Mesenchymal stem cell (in vitro differentiated cells and primary cell): ENCODE measurements at regions not wholly inside any gene's neighbourhood (a gene's known extent, or its start where the extent isn't known, plus 50 kb on each side); places are given as distances from the start of the nearest gene placed in this dataset.
"Not testable (repeated sequence)": the region's sequence is repeated elsewhere in the genome, so short reads cannot be mapped to it uniquely, and the experiment has no call there.

Experiments used
- DNase-seq: peaks from one replicate; pipeline ENCODE4 v3.0.0-alpha.2; 2013
- H2AFZ ChIP-seq: one replicate; pipeline ENCODE4 v1.6.1; 2013; ENCODE audit warnings: low read depth, mild to moderate bottlenecking, control low read depth, inconsistent platforms, low read length, moderate library complexity
- H2AK5ac ChIP-seq: 2 replicates; pipeline ENCODE4 v1.6.1; 2013; ENCODE audit warnings: low read length, moderate library complexity, mild to moderate bottlenecking, inconsistent platforms; ENCODE audit not compliant: severe bottlenecking
- H2BK120ac ChIP-seq: one replicate; pipeline ENCODE4 v1.6.1; 2013; ENCODE audit warnings: low read depth, mild to moderate bottlenecking, inconsistent platforms, low read length, moderate library complexity
- H2BK12ac ChIP-seq, 2 experiments: one replicate each; pipeline ENCODE4 v1.6.1; 2013; ENCODE audit warnings: inconsistent platforms in 2 of 2, low read length in 2 of 2, mild to moderate bottlenecking in 2 of 2, moderate library complexity in 2 of 2, control low read depth in 1 of 2
- H2BK15ac ChIP-seq: one replicate; pipeline ENCODE4 v1.6.1; 2013; ENCODE audit warnings: mild to moderate bottlenecking, low read depth, inconsistent platforms; ENCODE audit not compliant: poor library complexity, severe bottlenecking
- H2BK5ac ChIP-seq: 2 replicates; pipeline ENCODE4 v1.6.1; 2013; ENCODE audit warnings: low read depth, mild to moderate bottlenecking, low read length, control low read depth, inconsistent platforms; ENCODE audit not compliant: poor library complexity, severe bottlenecking
- H3K14ac ChIP-seq, 2 experiments: one replicate each; pipeline ENCODE4 v1.6.1; 2013; ENCODE audit warnings: inconsistent platforms in 2 of 2, low read length in 2 of 2, control low read depth in 1 of 2, mild to moderate bottlenecking in 1 of 2, moderate library complexity in 1 of 2
- H3K18ac ChIP-seq, 2 experiments: one replicate each; pipeline ENCODE4 v1.6.1; 2013; ENCODE audit warnings: inconsistent platforms in 2 of 2, low read length in 2 of 2, control low read depth in 1 of 2, low read depth in 1 of 2, mild to moderate bottlenecking in 1 of 2
- H3K23ac ChIP-seq, 2 experiments: one replicate each; pipeline ENCODE4 v1.6.1; 2013; ENCODE audit warnings: inconsistent platforms in 2 of 2, low read length in 2 of 2, mild to moderate bottlenecking in 2 of 2, moderate library complexity in 2 of 2, control low read depth in 1 of 2
- H3K27ac ChIP-seq: 2 replicates; pipeline ENCODE4 v1.5.1; 2013; ENCODE audit warnings: mild to moderate bottlenecking, moderate library complexity, low read length, control low read depth, inconsistent platforms; ENCODE audit not compliant: poor library complexity, severe bottlenecking
- H3K27me3 ChIP-seq, 2 experiments: 2 replicates each; pipeline versions ENCODE4 v1.6.1 to v1.7.0; 2013; ENCODE audit warnings: low read length in 2 of 2, mild to moderate bottlenecking in 2 of 2, moderate library complexity in 2 of 2, control low read depth in 1 of 2, inconsistent platforms in 1 of 2; ENCODE audit not compliant: control insufficient read depth in 1 of 2, insufficient read depth in 1 of 2
- H3K36me3 ChIP-seq, 2 experiments: 2 replicates each; pipeline versions ENCODE4 v1.6.1 to v1.7.0; 2013; ENCODE audit warnings: low read length in 2 of 2, control low read depth in 1 of 2, inconsistent platforms in 1 of 2, low read depth in 1 of 2, mild to moderate bottlenecking in 1 of 2; ENCODE audit not compliant: insufficient read depth in 2 of 2, control insufficient read depth in 1 of 2
- H3K4ac ChIP-seq, 2 experiments: one replicate each; pipeline ENCODE4 v1.6.1; 2013; ENCODE audit warnings: inconsistent platforms in 2 of 2, low read length in 2 of 2, mild to moderate bottlenecking in 2 of 2, moderate library complexity in 2 of 2, control low read depth in 1 of 2, low read depth in 1 of 2
- H3K4me1 ChIP-seq: 2 replicates; pipeline ENCODE4 v1.6.1; 2013; ENCODE audit warnings: low read depth, low read length, control low read depth; ENCODE audit not compliant: control insufficient read depth, insufficient read depth
- H3K4me2 ChIP-seq: 2 replicates; pipeline ENCODE4 v1.6.1; 2013; ENCODE audit warnings: low read length, mild to moderate bottlenecking, inconsistent platforms; ENCODE audit not compliant: poor library complexity, severe bottlenecking
- H3K4me3 ChIP-seq, 2 experiments: 2 replicates each; pipeline versions ENCODE4 v1.5.1 to v1.7.0; 2013; ENCODE audit warnings: low read length in 2 of 2, mild to moderate bottlenecking in 2 of 2, control low read depth in 1 of 2, low read depth in 1 of 2; ENCODE audit not compliant: insufficient read depth in 1 of 2
- H3K79me1 ChIP-seq: replicated peaks from 2 replicates; pipeline ENCODE4 v1.6.1; 2013; ENCODE audit warnings: mild to moderate bottlenecking, control low read depth, low read length, inconsistent platforms; ENCODE audit not compliant: poor library complexity, severe bottlenecking
- H3K9ac ChIP-seq: 2 replicates; pipeline ENCODE4 v1.7.0; 2013; ENCODE audit warnings: mild to moderate bottlenecking, low read length, moderate library complexity
- H3K9me3 ChIP-seq: 2 replicates; pipeline ENCODE4 v1.7.0; 2013; ENCODE audit warnings: mild to moderate bottlenecking, low read length; ENCODE audit not compliant: control insufficient read depth
- H4K8ac ChIP-seq: one replicate; pipeline ENCODE4 v1.6.1; 2013; ENCODE audit warnings: inconsistent platforms, mild to moderate bottlenecking, low read length, moderate library complexity
- H4K91ac ChIP-seq: one replicate; pipeline ENCODE4 v1.6.1; 2013; ENCODE audit warnings: mild to moderate bottlenecking, low read length, inconsistent platforms
- WGBS: methylation state at CpG from one replicate; pipeline ENCODE4 v1.1.7; 2013; ENCODE audit warnings: mixed read lengths; 5-methylcytosine and 5-hydroxymethylcytosine counted together

GRCh38 chr7:106713452-106713851 lies 52.5 kb upstream of the CCDC71L start:
- not testable (repeated sequence) for H2BK5ac ChIP-seq, H2AFZ ChIP-seq, H3K79me1 ChIP-seq, H3K18ac ChIP-seq, H3K27me3 ChIP-seq, H3K4ac ChIP-seq, H2AK5ac ChIP-seq, H2BK15ac ChIP-seq, H3K9me3 ChIP-seq, H2BK12ac ChIP-seq, H3K23ac ChIP-seq, H3K4me3 ChIP-seq, H3K9ac ChIP-seq, H3K4me2 ChIP-seq, DNase-seq, H3K14ac ChIP-seq, H3K27ac ChIP-seq, H3K4me1 ChIP-seq, H2BK120ac ChIP-seq, H4K8ac ChIP-seq, H3K36me3 ChIP-seq, H4K91ac ChIP-seq
- WGBS: no CpG with 5 or more reads among the region's 1 CpG

DNA sequence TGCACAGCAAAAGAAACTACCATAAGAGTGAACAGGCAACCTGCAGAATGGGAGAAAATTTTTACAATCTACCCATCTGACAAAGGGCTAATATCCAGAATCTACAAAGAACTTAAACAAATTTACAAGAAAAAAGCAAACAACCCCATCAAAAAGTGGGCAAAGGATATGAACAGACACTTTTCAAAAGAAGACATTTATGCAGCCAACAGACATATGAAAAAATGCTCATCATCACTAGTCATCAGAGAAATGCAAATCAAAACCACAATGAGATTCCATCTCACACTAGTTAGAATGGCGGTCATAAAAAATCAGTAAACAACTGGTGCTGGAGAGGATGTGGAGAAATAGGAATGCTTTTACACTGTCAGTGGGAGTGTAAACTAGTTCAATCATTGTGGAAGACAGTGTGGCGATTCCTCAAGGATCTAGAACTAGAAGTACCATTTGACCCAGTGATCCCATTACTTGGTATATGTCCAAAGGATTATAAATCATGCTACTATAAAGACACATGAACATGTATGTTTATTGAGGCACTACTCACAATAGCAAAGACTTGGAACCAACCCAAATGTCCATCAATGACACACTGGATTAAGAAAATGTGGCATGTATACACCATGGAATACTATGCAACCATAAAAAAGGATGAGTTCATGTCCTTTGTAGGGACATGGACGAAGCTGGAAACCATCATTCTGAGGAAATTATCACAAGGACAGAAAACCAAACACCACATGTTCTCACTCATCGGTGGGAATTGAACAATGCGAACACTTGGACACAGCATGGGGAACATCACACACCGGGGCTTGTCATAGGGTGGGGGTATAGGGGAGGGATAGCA lies 53.9 kb upstream of the CCDC71L start:
- not testable (repeated sequence) for H3K9ac ChIP-seq, H2BK12ac ChIP-seq, H3K27ac ChIP-seq, H3K4me3 ChIP-seq, H3K4ac ChIP-seq, H3K79me1 ChIP-seq, H2BK5ac ChIP-seq, H2BK120ac ChIP-seq, H3K18ac ChIP-seq, H2BK15ac ChIP-seq, H3K27me3 ChIP-seq, H3K4me1 ChIP-seq, H3K4me2 ChIP-seq, H4K91ac ChIP-seq, H3K36me3 ChIP-seq, H3K14ac ChIP-seq, H2AFZ ChIP-seq, H2AK5ac ChIP-seq, H3K9me3 ChIP-seq, H4K8ac ChIP-seq, H3K23ac ChIP-seq
- peak; percentile 74 for DNase-seq
- 33% methylated on average over 1 of the region's 6 CpGs for WGBS

DNA sequence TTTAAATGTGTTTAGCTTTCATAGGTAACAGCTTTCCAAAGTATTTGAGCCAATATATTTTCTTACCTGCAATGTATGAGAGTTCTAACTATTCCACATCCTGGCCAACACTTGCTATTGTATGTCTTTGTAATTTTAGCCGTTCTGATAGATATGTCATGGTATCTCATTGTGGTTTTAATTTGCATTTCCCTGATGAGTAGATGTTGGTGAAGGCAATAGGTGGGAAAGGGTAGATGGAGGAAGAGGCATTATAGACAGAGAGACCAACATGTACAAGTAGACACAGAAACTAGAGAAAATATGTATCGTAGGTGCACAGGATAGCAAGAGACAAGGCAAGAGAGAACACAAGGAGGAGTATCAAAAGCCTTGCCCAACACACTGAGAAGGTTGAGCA lies 54.8 kb upstream of the CCDC71L start:
- no peak overlapping the region for H3K14ac ChIP-seq
- H3K9me3 ChIP-seq: peaks cover 4% of the 10 kb centered on the region
- no peaks in the 10 kb centered on the region for H3K36me3 ChIP-seq
- no peaks in the 10 kb centered on the region for H3K4me1 ChIP-seq
- H2AK5ac ChIP-seq: no peak overlapping the region
- H3K18ac ChIP-seq: no peak overlapping the region
- H2BK12ac ChIP-seq: no peak overlapping the region
- H2BK5ac ChIP-seq: no peak overlapping the region
- H3K79me1 ChIP-seq: no peaks in the 10 kb centered on the region
- no peak overlapping the region for H3K27ac ChIP-seq
- H3K23ac ChIP-seq: no peak overlapping the region
- no peak overlapping the region for H4K8ac ChIP-seq
- H3K4me3 ChIP-seq: no peak overlapping the region
- no peak overlapping the region for H4K91ac ChIP-seq
- no peak overlapping the region for H2AFZ ChIP-seq
- no peak overlapping the region for H2BK15ac ChIP-seq
- WGBS: 100% methylated on average over 2 of the region's 2 CpGs
- no peaks in the 10 kb centered on the region for H3K27me3 ChIP-seq
- DNase-seq: no peak
- no peak overlapping the region for H3K4ac ChIP-seq
- no peak overlapping the region for H2BK120ac ChIP-seq
- H3K9ac ChIP-seq: no peak overlapping the region
- H3K4me2 ChIP-seq: no peak overlapping the region

GRCh38 chr7:106717254-106717954 lies 56.4 kb upstream of the CCDC71L start:
- peak overlapping the region; percentile 78 for H3K27ac ChIP-seq
- peak overlapping the region; percentile 21 for H2BK120ac ChIP-seq
- peak overlapping the region; percentile 88 to 90 for H3K18ac ChIP-seq
- peak overlapping the region in 1 of 2 experiments; percentile 88 for H3K4ac ChIP-seq
- H3K4me1 ChIP-seq: no peaks in the 10 kb centered on the region
- H3K79me1 ChIP-seq: no peaks in the 10 kb centered on the region
- peak overlapping the region; percentile 79 for H2AK5ac ChIP-seq
- H3K4me2 ChIP-seq: no peak overlapping the region
- WGBS: no CpG with 5 or more reads among the region's 1 CpG
- peak overlapping the region in 1 of 2 experiments; percentile 92 for H2BK12ac ChIP-seq
- peak overlapping the region; percentile 45 for H4K8ac ChIP-seq
- H3K4me3 ChIP-seq: peak overlapping the region in 1 of 2 experiments; percentile 16
- H3K27me3 ChIP-seq: no peaks in the 10 kb centered on the region
- peak overlapping the region in 1 of 2 experiments; percentile 11 for H3K14ac ChIP-seq
- no peak overlapping the region for H2AFZ ChIP-seq
- no peak overlapping the region for H2BK5ac ChIP-seq
- no peaks in the 10 kb centered on the region for H3K36me3 ChIP-seq
- DNase-seq: peak; percentile 41
- peaks cover 4% of the 10 kb centered on the region for H3K9me3 ChIP-seq
- peak overlapping the region; percentile 82 for H4K91ac ChIP-seq
- H3K9ac ChIP-seq: peak overlapping the region; percentile 89
- H3K23ac ChIP-seq: no peak overlapping the region
- no peak overlapping the region for H2BK15ac ChIP-seq
